Mesenchymal stem cell (in vitro differentiated cells and primary cell): ENCODE measurements at regions not wholly inside any gene's neighbourhood (a gene's known extent, or its start where the extent isn't known, plus 50 kb on each side); places are given as distances from the start of the nearest gene placed in this dataset.

Source experiments
- DNase-seq: peaks from one replicate; pipeline ENCODE4 v3.0.0-alpha.2; 2013
- H2AFZ ChIP-seq: one replicate; pipeline ENCODE4 v1.6.1; 2013; ENCODE audit warnings: low read depth, mild to moderate bottlenecking, control low read depth, inconsistent platforms, low read length, moderate library complexity
- H2AK5ac ChIP-seq: 2 replicates; pipeline ENCODE4 v1.6.1; 2013; ENCODE audit warnings: low read length, moderate library complexity, mild to moderate bottlenecking, inconsistent platforms; ENCODE audit not compliant: severe bottlenecking
- H2BK120ac ChIP-seq: one replicate; pipeline ENCODE4 v1.6.1; 2013; ENCODE audit warnings: low read depth, mild to moderate bottlenecking, inconsistent platforms, low read length, moderate library complexity
- H2BK12ac ChIP-seq, 2 experiments: one replicate each; pipeline ENCODE4 v1.6.1; 2013; ENCODE audit warnings: inconsistent platforms in 2 of 2, low read length in 2 of 2, mild to moderate bottlenecking in 2 of 2, moderate library complexity in 2 of 2, control low read depth in 1 of 2
- H2BK15ac ChIP-seq: one replicate; pipeline ENCODE4 v1.6.1; 2013; ENCODE audit warnings: mild to moderate bottlenecking, low read depth, inconsistent platforms; ENCODE audit not compliant: poor library complexity, severe bottlenecking
- H2BK5ac ChIP-seq: 2 replicates; pipeline ENCODE4 v1.6.1; 2013; ENCODE audit warnings: low read depth, mild to moderate bottlenecking, low read length, control low read depth, inconsistent platforms; ENCODE audit not compliant: poor library complexity, severe bottlenecking
- H3K14ac ChIP-seq, 2 experiments: one replicate each; pipeline ENCODE4 v1.6.1; 2013; ENCODE audit warnings: inconsistent platforms in 2 of 2, low read length in 2 of 2, control low read depth in 1 of 2, mild to moderate bottlenecking in 1 of 2, moderate library complexity in 1 of 2
- H3K18ac ChIP-seq, 2 experiments: one replicate each; pipeline ENCODE4 v1.6.1; 2013; ENCODE audit warnings: inconsistent platforms in 2 of 2, low read length in 2 of 2, control low read depth in 1 of 2, low read depth in 1 of 2, mild to moderate bottlenecking in 1 of 2
- H3K23ac ChIP-seq, 2 experiments: one replicate each; pipeline ENCODE4 v1.6.1; 2013; ENCODE audit warnings: inconsistent platforms in 2 of 2, low read length in 2 of 2, mild to moderate bottlenecking in 2 of 2, moderate library complexity in 2 of 2, control low read depth in 1 of 2
- H3K27ac ChIP-seq: 2 replicates; pipeline ENCODE4 v1.5.1; 2013; ENCODE audit warnings: mild to moderate bottlenecking, moderate library complexity, low read length, control low read depth, inconsistent platforms; ENCODE audit not compliant: poor library complexity, severe bottlenecking
- H3K27me3 ChIP-seq, 2 experiments: 2 replicates each; pipeline versions ENCODE4 v1.6.1 to v1.7.0; 2013; ENCODE audit warnings: low read length in 2 of 2, mild to moderate bottlenecking in 2 of 2, moderate library complexity in 2 of 2, control low read depth in 1 of 2, inconsistent platforms in 1 of 2; ENCODE audit not compliant: control insufficient read depth in 1 of 2, insufficient read depth in 1 of 2
- H3K36me3 ChIP-seq, 2 experiments: 2 replicates each; pipeline versions ENCODE4 v1.6.1 to v1.7.0; 2013; ENCODE audit warnings: low read length in 2 of 2, control low read depth in 1 of 2, inconsistent platforms in 1 of 2, low read depth in 1 of 2, mild to moderate bottlenecking in 1 of 2; ENCODE audit not compliant: insufficient read depth in 2 of 2, control insufficient read depth in 1 of 2
- H3K4ac ChIP-seq, 2 experiments: one replicate each; pipeline ENCODE4 v1.6.1; 2013; ENCODE audit warnings: inconsistent platforms in 2 of 2, low read length in 2 of 2, mild to moderate bottlenecking in 2 of 2, moderate library complexity in 2 of 2, control low read depth in 1 of 2, low read depth in 1 of 2
- H3K4me1 ChIP-seq: 2 replicates; pipeline ENCODE4 v1.6.1; 2013; ENCODE audit warnings: low read depth, low read length, control low read depth; ENCODE audit not compliant: control insufficient read depth, insufficient read depth
- H3K4me2 ChIP-seq: 2 replicates; pipeline ENCODE4 v1.6.1; 2013; ENCODE audit warnings: low read length, mild to moderate bottlenecking, inconsistent platforms; ENCODE audit not compliant: poor library complexity, severe bottlenecking
- H3K4me3 ChIP-seq, 2 experiments: 2 replicates each; pipeline versions ENCODE4 v1.5.1 to v1.7.0; 2013; ENCODE audit warnings: low read length in 2 of 2, mild to moderate bottlenecking in 2 of 2, control low read depth in 1 of 2, low read depth in 1 of 2; ENCODE audit not compliant: insufficient read depth in 1 of 2
- H3K79me1 ChIP-seq: replicated peaks from 2 replicates; pipeline ENCODE4 v1.6.1; 2013; ENCODE audit warnings: mild to moderate bottlenecking, control low read depth, low read length, inconsistent platforms; ENCODE audit not compliant: poor library complexity, severe bottlenecking
- H3K9ac ChIP-seq: 2 replicates; pipeline ENCODE4 v1.7.0; 2013; ENCODE audit warnings: mild to moderate bottlenecking, low read length, moderate library complexity
- H3K9me3 ChIP-seq: 2 replicates; pipeline ENCODE4 v1.7.0; 2013; ENCODE audit warnings: mild to moderate bottlenecking, low read length; ENCODE audit not compliant: control insufficient read depth
- H4K8ac ChIP-seq: one replicate; pipeline ENCODE4 v1.6.1; 2013; ENCODE audit warnings: inconsistent platforms, mild to moderate bottlenecking, low read length, moderate library complexity
- H4K91ac ChIP-seq: one replicate; pipeline ENCODE4 v1.6.1; 2013; ENCODE audit warnings: mild to moderate bottlenecking, low read length, inconsistent platforms
- WGBS: methylation state at CpG from one replicate; pipeline ENCODE4 v1.1.7; 2013; ENCODE audit warnings: mixed read lengths; 5-methylcytosine and 5-hydroxymethylcytosine counted together

DNA sequence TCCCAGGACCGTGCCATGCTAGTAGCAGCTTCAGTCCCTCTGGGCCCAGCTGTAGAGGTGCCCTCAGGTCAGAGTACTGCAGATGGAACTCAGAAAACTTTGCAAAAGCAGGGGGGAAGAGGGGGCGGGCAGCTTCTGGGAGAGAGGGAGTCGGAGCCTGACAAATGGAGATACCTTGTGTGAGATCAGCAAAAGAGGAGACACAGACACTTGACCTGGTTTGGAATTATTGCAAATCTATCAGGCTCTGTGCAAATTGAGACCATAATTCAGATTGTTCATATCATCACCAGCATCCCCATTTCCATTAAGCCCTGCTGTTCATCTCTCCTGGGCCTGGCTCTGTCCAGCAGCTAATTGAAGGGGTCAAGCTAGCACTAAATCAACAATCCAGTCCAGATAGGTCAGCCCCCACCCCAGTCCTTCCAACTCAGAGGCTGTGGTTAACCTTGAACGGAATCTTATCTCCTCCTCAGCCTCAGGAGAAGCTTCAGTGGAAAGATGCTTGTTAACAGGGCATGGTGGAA lies 292.6 kb upstream of the PLET1 start:
- DNase-seq: no peak
- H3K4me1 ChIP-seq: peaks cover 1% of the 10 kb centered on the region
- H4K8ac ChIP-seq: no peak overlapping the region
- H2AK5ac ChIP-seq: no peak overlapping the region
- no peak overlapping the region for H3K4ac ChIP-seq
- no peak overlapping the region for H3K9ac ChIP-seq
- H2BK15ac ChIP-seq: no peak overlapping the region
- WGBS: 69% methylated on average over 4 of the region's 4 CpGs
- no peak overlapping the region for H3K4me2 ChIP-seq
- no peak overlapping the region for H2BK12ac ChIP-seq
- H3K14ac ChIP-seq: no peak overlapping the region
- H3K27me3 ChIP-seq: peaks cover 0 to 25% of the 10 kb centered on the region in 2 experiments
- H3K27ac ChIP-seq: no peak overlapping the region
- H2AFZ ChIP-seq: no peak overlapping the region
- no peaks in the 10 kb centered on the region for H3K9me3 ChIP-seq
- H2BK5ac ChIP-seq: no peak overlapping the region
- no peak overlapping the region for H3K4me3 ChIP-seq
- no peak overlapping the region for H2BK120ac ChIP-seq
- H4K91ac ChIP-seq: no peak overlapping the region
- H3K36me3 ChIP-seq: no peaks in the 10 kb centered on the region
- no peak overlapping the region for H3K23ac ChIP-seq
- H3K79me1 ChIP-seq: no peaks in the 10 kb centered on the region
- H3K18ac ChIP-seq: no peak overlapping the region

DNA sequence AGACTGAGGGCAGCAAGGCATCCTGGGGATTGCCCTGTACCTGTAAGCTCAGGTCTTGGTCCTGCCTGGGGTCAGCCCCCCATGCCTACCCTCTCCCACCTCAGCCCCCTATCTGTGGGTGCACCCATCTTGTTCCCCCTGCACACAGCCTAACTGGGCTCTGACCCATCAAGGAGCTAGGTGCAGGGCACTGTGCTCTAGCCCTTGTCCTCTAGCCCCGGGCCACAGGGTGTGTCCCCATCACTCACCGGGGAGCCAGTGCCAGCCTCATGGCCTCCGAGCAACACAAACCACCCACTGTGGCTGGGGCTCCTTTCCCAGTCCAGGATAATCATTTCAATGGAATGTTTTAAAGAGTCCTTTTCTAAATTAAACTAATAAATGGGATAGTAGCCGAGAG lies 293.9 kb upstream of the PLET1 start:
- Histone ChIP-seq H3K79me1 (no peaks in the 10 kb centered on the region), H2BK12ac (peak overlapping the region in 1 of 2 experiments; percentile 25), H2BK15ac (no peak overlapping the region), H2BK120ac (no peak overlapping the region), H3K4me1 (peaks cover 1% of the 10 kb centered on the region), H3K27me3 (peaks cover 0 to 17% of the 10 kb centered on the region in 2 experiments), H4K8ac (no peak overlapping the region), H3K27ac (no peak overlapping the region), H2BK5ac (no peak overlapping the region), H4K91ac (no peak overlapping the region), H3K4ac (no peak overlapping the region), H3K9ac (no peak overlapping the region), H3K4me3 (no peak overlapping the region), H3K9me3 (no peaks in the 10 kb centered on the region), H2AK5ac (no peak overlapping the region), H3K36me3 (no peaks in the 10 kb centered on the region), H3K18ac (peak overlapping the region in 1 of 2 experiments; percentile 5), H3K4me2 (no peak overlapping the region), H3K14ac (no peak overlapping the region), H3K23ac (no peak overlapping the region), H2AFZ (no peak overlapping the region)
- WGBS: 87% methylated on average over 3 of the region's 4 CpGs
- no peak for DNase-seq

DNA sequence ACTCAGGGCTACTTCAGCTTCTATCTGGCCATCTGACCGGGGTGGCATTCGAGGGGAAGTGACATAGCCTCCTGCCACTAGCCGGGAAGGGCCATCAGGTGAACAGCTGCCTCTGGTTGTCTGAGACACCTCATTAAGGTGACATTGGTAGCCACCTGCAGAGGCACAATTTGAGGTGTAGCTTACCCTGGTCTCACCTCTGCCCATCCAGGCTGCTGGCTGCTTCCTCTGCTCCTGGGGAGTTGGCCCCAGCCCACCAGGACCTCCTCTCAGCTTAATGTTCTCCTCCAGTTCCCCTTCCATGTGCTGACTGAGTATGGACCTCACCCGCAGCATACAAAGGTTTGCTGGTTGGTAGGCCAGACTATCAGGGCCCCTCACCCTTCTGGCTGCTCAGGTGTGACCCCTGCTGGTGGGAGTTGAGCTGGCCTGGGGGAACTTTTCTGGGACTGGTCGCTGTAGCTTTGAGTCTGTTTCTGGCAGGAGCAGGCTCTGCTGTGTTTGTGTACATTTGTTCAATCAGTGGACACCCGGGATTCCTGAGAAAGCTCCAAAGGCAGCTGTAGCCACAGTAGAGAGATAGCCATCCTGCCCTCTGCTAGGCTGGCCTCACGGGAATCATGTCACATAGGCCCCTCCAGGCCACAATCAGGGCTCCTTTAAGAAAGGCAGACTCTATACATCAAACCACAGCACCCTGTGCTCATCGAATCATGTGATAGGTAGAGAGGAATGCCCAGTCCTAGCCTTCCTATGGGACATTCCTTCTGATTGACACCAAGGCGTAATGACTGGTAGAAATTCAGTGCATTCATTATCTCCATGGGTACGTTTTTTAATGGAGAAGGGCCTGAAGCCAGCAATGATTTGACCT lies 295.1 kb upstream of the PLET1 start:
- H2BK5ac ChIP-seq: no peak overlapping the region
- H2AK5ac ChIP-seq: no peak overlapping the region
- H3K4me2 ChIP-seq: no peak overlapping the region
- no peak overlapping the region for H3K14ac ChIP-seq
- no peak overlapping the region for H3K9ac ChIP-seq
- H3K4ac ChIP-seq: no peak overlapping the region
- H3K4me1 ChIP-seq: peaks cover 1% of the 10 kb centered on the region
- H3K36me3 ChIP-seq: no peaks in the 10 kb centered on the region
- no peak overlapping the region for H4K91ac ChIP-seq
- peak; percentile 30 for DNase-seq
- no peak overlapping the region for H3K23ac ChIP-seq
- H2AFZ ChIP-seq: no peak overlapping the region
- H3K27ac ChIP-seq: no peak overlapping the region
- H2BK15ac ChIP-seq: no peak overlapping the region
- H2BK12ac ChIP-seq: peak overlapping the region in 1 of 2 experiments; percentile 18
- H4K8ac ChIP-seq: peak overlapping the region; percentile 9
- WGBS: 73% methylated on average over 10 of the region's 10 CpGs
- no peak overlapping the region for H2BK120ac ChIP-seq
- H3K79me1 ChIP-seq: no peaks in the 10 kb centered on the region
- H3K27me3 ChIP-seq: peaks cover 0 to 13% of the 10 kb centered on the region in 2 experiments
- no peaks in the 10 kb centered on the region for H3K9me3 ChIP-seq
- H3K4me3 ChIP-seq: no peak overlapping the region
- peak overlapping the region in 1 of 2 experiments; percentile 35 for H3K18ac ChIP-seq

DNA sequence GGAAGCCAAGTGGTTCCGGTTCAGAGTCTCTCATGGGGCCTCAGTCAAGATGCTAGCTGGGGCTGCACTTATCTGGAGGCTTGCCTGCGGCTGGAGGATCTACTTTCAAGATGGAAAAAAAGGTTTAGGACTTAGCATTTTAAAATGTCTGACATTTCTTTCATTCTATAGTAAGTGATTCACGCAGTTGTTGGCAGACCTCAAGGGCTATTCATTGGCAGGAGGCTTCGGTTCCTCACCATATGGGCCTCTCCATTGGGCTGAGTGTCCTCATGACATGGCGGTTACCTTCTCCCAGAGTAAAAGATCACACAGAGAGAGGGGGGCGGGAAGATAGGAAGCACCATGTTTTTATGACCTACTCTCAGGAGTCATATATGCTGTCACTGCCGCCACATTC lies 298.0 kb upstream of the PLET1 start:
- no peak overlapping the region for H2AK5ac ChIP-seq
- H2BK12ac ChIP-seq: no peak overlapping the region
- H3K36me3 ChIP-seq: no peaks in the 10 kb centered on the region
- H3K4me2 ChIP-seq: no peak overlapping the region
- peaks cover 0 to 6% of the 10 kb centered on the region in 2 experiments for H3K27me3 ChIP-seq
- H2BK120ac ChIP-seq: no peak overlapping the region
- H3K4me1 ChIP-seq: peaks cover 1% of the 10 kb centered on the region
- no peak overlapping the region for H2BK15ac ChIP-seq
- no peak overlapping the region for H3K4ac ChIP-seq
- H4K8ac ChIP-seq: no peak overlapping the region
- no peak overlapping the region for H2BK5ac ChIP-seq
- no peaks in the 10 kb centered on the region for H3K79me1 ChIP-seq
- 86% methylated on average over 7 of the region's 7 CpGs for WGBS
- H4K91ac ChIP-seq: no peak overlapping the region
- no peak overlapping the region for H3K14ac ChIP-seq
- no peak overlapping the region for H2AFZ ChIP-seq
- H3K9ac ChIP-seq: no peak overlapping the region
- DNase-seq: no peak
- H3K18ac ChIP-seq: no peak overlapping the region
- H3K23ac ChIP-seq: no peak overlapping the region
- H3K27ac ChIP-seq: no peak overlapping the region
- H3K4me3 ChIP-seq: no peak overlapping the region
- H3K9me3 ChIP-seq: no peaks in the 10 kb centered on the region
